ENCODE measurements at regions not wholly inside any gene's neighbourhood (a gene's known extent, or its start where the extent isn't known, plus 50 kb on each side); places are given as distances from the start of the nearest gene placed in this dataset.

GRCh38 chr5:88130211-88130815 is 138.3 kb downstream of the TMEM161B start:
- no peak for TF ChIP-seq EZH2phosphoT487 (IDR thresholded peaks at IDR 0.05; ENCODE audit: borderline replicate concordance, low read depth)
- no peak for TF ChIP-seq SMC3 (IDR thresholded peaks at IDR 0.05; ENCODE audit: low read depth, low read length)
- TF ChIP-seq CTCF (IDR thresholded peaks at IDR 0.05), result no peak
- TF ChIP-seq YY1 (IDR thresholded peaks at IDR 0.05; ENCODE audit: low read depth), result no peak
- TF ChIP-seq TAF1 (IDR thresholded peaks at IDR 0.05; ENCODE audit: borderline replicate concordance, low read depth, low read length), result no peak
- no peak for TF ChIP-seq NRF1 (IDR thresholded peaks at IDR 0.05; ENCODE audit: low read depth, low read length)
- TF ChIP-seq TEAD4 (IDR thresholded peaks at IDR 0.05; ENCODE audit: borderline replicate concordance, insufficient read depth), result no peak
- TF ChIP-seq USF2 (IDR thresholded peaks at IDR 0.05; ENCODE audit: borderline replicate concordance, low read depth, low read length), result no peak
- no peak for TF ChIP-seq NFIC (IDR thresholded peaks at IDR 0.05; ENCODE audit: borderline replicate concordance)
- no peak for TF ChIP-seq JUND (IDR thresholded peaks at IDR 0.05)
- no peak for TF ChIP-seq MAX (IDR thresholded peaks at IDR 0.05; ENCODE audit: low read depth)
- no peak for TF ChIP-seq RFX5 (IDR thresholded peaks at IDR 0.05; ENCODE audit: low read length)

Data from SK-N-SH (cell line).